HCT116 (cell line): ENCODE measurements at regions not wholly inside any gene's neighbourhood (a gene's known extent, or its start where the extent isn't known, plus 50 kb on each side); places are given as distances from the start of the nearest gene placed in this dataset.

Source experiments
- ATAC-seq: fragments of 200-7000 bp; cut with Tn5 transposase; 2 replicates; pipeline ENCODE4 v1.9.1; 2020; ENCODE audit warnings: mild to moderate bottlenecking, moderate library complexity
- BruUV-seq: library from RNA; stranded (reverse); fragments of 400-500 nt; replicated peaks from 2 replicates; lab custom pipeline; 2021; lab: Mats Ljungman, UMichigan
- CTCF ChIA-PET: fragments of 300-600 bp; sonication (Branson Sonifier 250); formaldehyde crosslinking; loops from one replicate; lab custom pipeline; 2021; ENCODE audit warnings: antibody characterized with exemption; lab: Charles Lee
- POLR2A ChIA-PET: fragments of 300-600, 350-600 bp; sonication (Branson Sonifier 250); formaldehyde crosslinking; loops from one replicate; lab custom pipeline; 2021; ENCODE audit warnings: antibody characterized with exemption; lab: Charles Lee
- RAD21 ChIA-PET, 2 experiments: fragments of 300-600 bp; sonication (Branson Sonifier 250); formaldehyde crosslinking; loops; one replicate each; lab custom pipeline; 2023; ENCODE audit warnings: low total read pairs in 2 of 2; ENCODE audit not compliant: uncharacterized antibody in 2 of 2, unreplicated experiment in 2 of 2, low non-redundant PET in 1 of 2; lab: Charles Lee
- DNase-seq: peaks from one replicate; pipeline ENCODE4 v3.0.0-alpha.2; 2010; ENCODE audit warnings: low read depth, low spot score
- H2AFZ ChIP-seq: fragments of 200-600 bp; shearing (Covaris generic), sonication (generic); 2 replicates; pipeline ENCODE4 v1.6.1; 2017; ENCODE audit warnings: low read depth, mixed run types, mixed read lengths, antibody characterized with exemption, low read length; ENCODE audit not compliant: poor library complexity, severe bottlenecking
- H3K27ac ChIP-seq: 2 replicates; pipeline ENCODE4 v1.5.1; 2012; ENCODE audit warnings: low read depth, low read length
- H3K27me3 ChIP-seq: fragments of 200-600 bp; sonication (generic); 2 replicates; pipeline ENCODE4 v1.6.1; 2016; ENCODE audit warnings: mixed run types, low read length, mixed read lengths; ENCODE audit not compliant: insufficient read depth
- H3K36me3 ChIP-seq, 2 experiments: fragments of 200-500 bp in 1 of 2; fragments of 200-600 bp in 1 of 2; sonication (Bioruptor generic) in 1 of 2; sonication (generic) in 1 of 2; 2 replicates each; pipeline versions ENCODE4 v1.5.1 to v1.6.1; 2014 to 2016; ENCODE audit warnings: low read length in 2 of 2, inconsistent platforms in 1 of 2, mixed read lengths in 1 of 2, mixed run types in 1 of 2; ENCODE audit not compliant: insufficient read depth in 2 of 2, control insufficient read depth in 1 of 2
- H3K4me1 ChIP-seq, 2 experiments: fragments of 200-600 bp in 1 of 2; sonication (generic) in 1 of 2; 2 replicates each; pipeline versions ENCODE4 v1.5.1 to v1.6.1; 2012 to 2017; ENCODE audit warnings: low read length in 2 of 2, inconsistent platforms in 1 of 2, mild to moderate bottlenecking in 1 of 2, mixed read lengths in 1 of 2, mixed run types in 1 of 2, moderate library complexity in 1 of 2; ENCODE audit not compliant: insufficient read depth in 2 of 2, control insufficient read depth in 1 of 2
- H3K4me2 ChIP-seq: fragments of 200-600 bp; sonication (generic); 2 replicates; pipeline ENCODE4 v1.6.1; 2017; ENCODE audit warnings: mixed run types, low read length, mixed read lengths
- H3K4me3 ChIP-seq, 2 experiments: fragments of 200-600 bp in 1 of 2; sonication (generic) in 1 of 2; replicated peaks in 1 of 2; 2 replicates each; pipeline ENCODE4 v1.5.1; 2011 to 2016; ENCODE audit warnings: low read length in 2 of 2, control low read depth in 1 of 2, low read depth in 1 of 2, mild to moderate bottlenecking in 1 of 2, mixed read lengths in 1 of 2, mixed run types in 1 of 2
- H3K79me2 ChIP-seq: fragments of 200-600 bp; sonication (generic); 2 replicates; pipeline ENCODE4 v1.6.1; 2017; ENCODE audit warnings: mild to moderate bottlenecking, mixed run types, low read length, moderate library complexity, mixed read lengths; ENCODE audit not compliant: insufficient read depth
- H3K9ac ChIP-seq: fragments of 200-600 bp; sonication (generic); 2 replicates; pipeline ENCODE4 v1.6.1; 2016; ENCODE audit warnings: low read length, mixed read lengths
- H3K9me2 ChIP-seq: fragments of 200-600 bp; sonication (generic), shearing (Covaris generic); 2 replicates; pipeline ENCODE4 v1.6.1; 2017; ENCODE audit warnings: mixed run types, mild to moderate bottlenecking, moderate library complexity; ENCODE audit not compliant: insufficient read depth
- H3K9me3 ChIP-seq, 2 experiments: fragments of 200-500 bp in 1 of 2; fragments of 200-600 bp in 1 of 2; sonication (Bioruptor generic) in 1 of 2; sonication (generic) in 1 of 2; 2 replicates each; pipeline ENCODE4 v1.6.1; 2014 to 2017; ENCODE audit warnings: low read length in 2 of 2, mixed read lengths in 2 of 2, inconsistent platforms in 1 of 2, low read depth in 1 of 2, mild to moderate bottlenecking in 1 of 2, mixed run types in 1 of 2, moderate library complexity in 1 of 2; ENCODE audit not compliant: control insufficient read depth in 1 of 2, insufficient read depth in 1 of 2
- H4K20me1 ChIP-seq: fragments of 200-600 bp; sonication (generic), shearing (Covaris generic); 2 replicates; pipeline ENCODE4 v1.6.1; 2017; ENCODE audit warnings: mixed run types, mild to moderate bottlenecking, moderate library complexity; ENCODE audit not compliant: insufficient read depth
- CBX3 ChIP-seq: IDR thresholded peaks from 2 replicates; pipeline ENCODE4 v1.6.1; 2012; ENCODE audit warnings: low read depth
- CEBPB ChIP-seq: IDR thresholded peaks from 2 replicates; pipeline ENCODE4 v1.6.1; 2012; ENCODE audit warnings: low read depth
- EZH2 ChIP-seq: fragments of 200-600 bp; sonication (generic); IDR thresholded peaks from 2 replicates; pipeline ENCODE4 v1.6.1; 2017; ENCODE audit warnings: antibody characterized with exemption, mixed run types
- SP1 ChIP-seq: IDR thresholded peaks from 2 replicates; pipeline ENCODE4 v1.6.1; 2012; ENCODE audit warnings: low read depth
- SRF ChIP-seq: IDR thresholded peaks from 2 replicates; pipeline ENCODE4 v1.6.1; 2012; ENCODE audit warnings: low read depth
- TCF7L2 ChIP-seq: IDR thresholded peaks from 2 replicates; pipeline ENCODE4 v1.7.0; 2011; ENCODE audit warnings: borderline replicate concordance, inconsistent platforms; ENCODE audit not compliant: insufficient read depth, insufficient read length; ENCODE audit errors: extremely low read depth
- ZFX ChIP-seq: fragments of 450-650 bp; IDR thresholded peaks from 2 replicates; pipeline ENCODE4 v1.6.1; 2017
- intact Hi-C: fragments of 100-400 bp; cut with micrococcal nuclease; formaldehyde crosslinking; loops from 2 replicates; pipeline ENCODE4 v1.10.0; 2022
- TF ChIP-seq, protein P1 (sequence below): IDR thresholded peaks from 2 replicates; pipeline ENCODE4 v1.6.1; 2011; ENCODE audit warnings: mild to moderate bottlenecking, low read length, moderate library complexity; ENCODE audit not compliant: insufficient replicate concordance; ENCODE audit errors: extremely low read depth
- TF ChIP-seq, protein P2 (sequence below): IDR thresholded peaks from 2 replicates; pipeline ENCODE4 v1.6.1; 2012
- TF ChIP-seq, protein P3 (sequence below): IDR thresholded peaks from 2 replicates; pipeline ENCODE4 v1.6.1; 2012; ENCODE audit warnings: low read depth

DNA sequence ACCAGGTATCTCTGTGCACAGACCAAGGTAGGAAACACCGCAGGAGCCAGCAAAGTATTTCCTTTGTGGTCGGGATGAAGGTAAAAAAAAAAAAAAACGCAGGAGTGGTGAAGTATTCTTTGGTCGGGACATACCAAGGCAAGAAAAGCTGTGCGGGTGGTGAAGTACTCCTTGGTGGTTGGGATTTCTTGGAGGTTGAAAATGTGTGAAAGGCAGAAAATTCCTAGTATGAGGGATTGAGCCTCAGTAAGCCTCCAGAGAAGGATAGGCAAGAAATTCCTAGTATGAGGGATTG, 802.6 kb downstream of the PLA2G4A start (continued):
- TF ChIP-seq CEBPB: no peak
- no peak for TF ChIP-seq ZFX
- TF ChIP-seq SP1: no peak
- no peak for TF ChIP-seq CBX3
- no peak for TF ChIP-seq EZH2
- TF ChIP-seq SRF: no peak
- TF ChIP-seq, protein P1, sequence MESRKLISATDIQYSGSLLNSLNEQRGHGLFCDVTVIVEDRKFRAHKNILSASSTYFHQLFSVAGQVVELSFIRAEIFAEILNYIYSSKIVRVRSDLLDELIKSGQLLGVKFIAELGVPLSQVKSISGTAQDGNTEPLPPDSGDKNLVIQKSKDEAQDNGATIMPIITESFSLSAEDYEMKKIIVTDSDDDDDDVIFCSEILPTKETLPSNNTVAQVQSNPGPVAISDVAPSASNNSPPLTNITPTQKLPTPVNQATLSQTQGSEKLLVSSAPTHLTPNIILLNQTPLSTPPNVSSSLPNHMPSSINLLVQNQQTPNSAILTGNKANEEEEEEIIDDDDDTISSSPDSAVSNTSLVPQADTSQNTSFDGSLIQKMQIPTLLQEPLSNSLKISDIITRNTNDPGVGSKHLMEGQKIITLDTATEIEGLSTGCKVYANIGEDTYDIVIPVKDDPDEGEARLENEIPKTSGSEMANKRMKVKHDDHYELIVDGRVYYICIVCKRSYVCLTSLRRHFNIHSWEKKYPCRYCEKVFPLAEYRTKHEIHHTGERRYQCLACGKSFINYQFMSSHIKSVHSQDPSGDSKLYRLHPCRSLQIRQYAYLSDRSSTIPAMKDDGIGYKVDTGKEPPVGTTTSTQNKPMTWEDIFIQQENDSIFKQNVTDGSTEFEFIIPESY: no peak
- TF ChIP-seq, protein P2, sequence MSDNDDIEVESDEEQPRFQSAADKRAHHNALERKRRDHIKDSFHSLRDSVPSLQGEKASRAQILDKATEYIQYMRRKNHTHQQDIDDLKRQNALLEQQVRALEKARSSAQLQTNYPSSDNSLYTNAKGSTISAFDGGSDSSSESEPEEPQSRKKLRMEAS: no peak
- TF ChIP-seq TCF7L2: no peak
- TF ChIP-seq, all 23 proteins: peak for 0

DNA sequence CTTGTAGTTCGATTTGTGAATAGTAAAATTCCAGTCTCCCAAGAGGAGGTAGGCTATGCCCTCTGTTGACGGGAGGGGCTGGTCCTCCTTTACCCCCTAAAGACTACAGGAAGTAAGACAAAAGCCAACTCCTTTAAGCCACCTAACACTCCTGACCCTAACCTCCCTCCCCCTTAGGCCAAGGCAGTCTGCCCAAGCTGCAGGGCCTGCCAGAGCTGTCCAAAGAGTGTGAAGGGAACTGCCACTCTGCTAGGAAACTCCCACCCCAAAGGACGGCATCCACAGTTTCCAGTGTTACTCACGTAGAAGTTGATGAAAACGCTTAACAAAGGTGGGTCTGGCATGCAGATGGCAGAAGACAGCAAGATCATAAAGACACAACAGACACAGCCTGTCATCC, 803.2 kb downstream of the PLA2G4A start:
- H3K27ac ChIP-seq: no peak overlapping the region
- TF ChIP-seq, protein P3, sequence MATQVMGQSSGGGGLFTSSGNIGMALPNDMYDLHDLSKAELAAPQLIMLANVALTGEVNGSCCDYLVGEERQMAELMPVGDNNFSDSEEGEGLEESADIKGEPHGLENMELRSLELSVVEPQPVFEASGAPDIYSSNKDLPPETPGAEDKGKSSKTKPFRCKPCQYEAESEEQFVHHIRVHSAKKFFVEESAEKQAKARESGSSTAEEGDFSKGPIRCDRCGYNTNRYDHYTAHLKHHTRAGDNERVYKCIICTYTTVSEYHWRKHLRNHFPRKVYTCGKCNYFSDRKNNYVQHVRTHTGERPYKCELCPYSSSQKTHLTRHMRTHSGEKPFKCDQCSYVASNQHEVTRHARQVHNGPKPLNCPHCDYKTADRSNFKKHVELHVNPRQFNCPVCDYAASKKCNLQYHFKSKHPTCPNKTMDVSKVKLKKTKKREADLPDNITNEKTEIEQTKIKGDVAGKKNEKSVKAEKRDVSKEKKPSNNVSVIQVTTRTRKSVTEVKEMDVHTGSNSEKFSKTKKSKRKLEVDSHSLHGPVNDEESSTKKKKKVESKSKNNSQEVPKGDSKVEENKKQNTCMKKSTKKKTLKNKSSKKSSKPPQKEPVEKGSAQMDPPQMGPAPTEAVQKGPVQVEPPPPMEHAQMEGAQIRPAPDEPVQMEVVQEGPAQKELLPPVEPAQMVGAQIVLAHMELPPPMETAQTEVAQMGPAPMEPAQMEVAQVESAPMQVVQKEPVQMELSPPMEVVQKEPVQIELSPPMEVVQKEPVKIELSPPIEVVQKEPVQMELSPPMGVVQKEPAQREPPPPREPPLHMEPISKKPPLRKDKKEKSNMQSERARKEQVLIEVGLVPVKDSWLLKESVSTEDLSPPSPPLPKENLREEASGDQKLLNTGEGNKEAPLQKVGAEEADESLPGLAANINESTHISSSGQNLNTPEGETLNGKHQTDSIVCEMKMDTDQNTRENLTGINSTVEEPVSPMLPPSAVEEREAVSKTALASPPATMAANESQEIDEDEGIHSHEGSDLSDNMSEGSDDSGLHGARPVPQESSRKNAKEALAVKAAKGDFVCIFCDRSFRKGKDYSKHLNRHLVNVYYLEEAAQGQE: no peak

More for the DNA sequence above, 803.2 kb downstream of the PLA2G4A start:
- ChIA-PET POLR2A (no interaction called here), RAD21 (no interaction called here), CTCF (no interaction called here)
- Histone ChIP-seq H2AFZ (no peak overlapping the region), H4K20me1 (no peaks in the 10 kb centered on the region), H3K9me3 (peaks cover 0 to 6% of the 10 kb centered on the region in 2 experiments; a peak in 1 of 4 replicates), H3K9me2 (no peaks in the 10 kb centered on the region), H3K36me3 (no peaks in the 10 kb centered on the region), H3K9ac (no peak overlapping the region), H3K4me1 (no peaks in the 10 kb centered on the region), H3K27me3 (no peaks in the 10 kb centered on the region), H3K4me3 (no peak overlapping the region), H3K79me2 (no peaks in the 10 kb centered on the region), H3K4me2 (no peak overlapping the region)
- DNase-seq (no peak), ATAC-seq (no peak)
- intact Hi-C loops: no loop called here
- BruUV-seq: no TSS peak
